BE2C (cell line): ENCODE measurements at regions not wholly inside any gene's neighbourhood (a gene's known extent, or its start where the extent isn't known, plus 50 kb on each side); places are given as distances from the start of the nearest gene placed in this dataset.
"Not testable (repeated sequence)": the region's sequence is repeated elsewhere in the genome, so short reads cannot be mapped to it uniquely, and the experiment has no call there.

Experiments used
- DNase-seq: peaks from one replicate; pipeline ENCODE4 v3.0.0-alpha.2; 2020
- H3K27me3 ChIP-seq: fragments of 250-450 bp; sonication (Bioruptor Pico); 2 replicates; pipeline ENCODE4 v1.5.1; 2020; ENCODE audit warnings: mild to moderate bottlenecking
- H3K36me3 ChIP-seq: fragments of 250-450 bp; sonication (Bioruptor Pico); 2 replicates; pipeline ENCODE4 v1.5.1; 2020; ENCODE audit warnings: mild to moderate bottlenecking
- H3K4me1 ChIP-seq: fragments of 250-450 bp; sonication (Bioruptor Pico); 2 replicates; pipeline ENCODE4 v1.5.1; 2020
- H3K4me3 ChIP-seq: 2 replicates; pipeline ENCODE4 v1.5.1; 2011; ENCODE audit warnings: low read depth, low read length
- H3K9me3 ChIP-seq: fragments of 250-450 bp; sonication (Bioruptor Pico); 2 replicates; pipeline ENCODE4 v1.5.1; 2020
- CTCF ChIP-seq: IDR thresholded peaks from 2 replicates; pipeline ENCODE4 v1.5.1; 2012; ENCODE audit warnings: mild to moderate bottlenecking, low read depth, low read length

- TF ChIP-seq CTCF, result no peak
- Histone ChIP-seq H3K4me1 (no peaks in the 10 kb centered on the region), H3K36me3 (no peaks in the 10 kb centered on the region), H3K9me3 (no peaks in the 10 kb centered on the region), H3K27me3 (no peaks in the 10 kb centered on the region), H3K4me3 (no peak overlapping the region)
- no peak for DNase-seq
Measured at GRCh38 chr4:184281231-184282139, 63.8 kb upstream of the ENPP6 start.

DNA sequence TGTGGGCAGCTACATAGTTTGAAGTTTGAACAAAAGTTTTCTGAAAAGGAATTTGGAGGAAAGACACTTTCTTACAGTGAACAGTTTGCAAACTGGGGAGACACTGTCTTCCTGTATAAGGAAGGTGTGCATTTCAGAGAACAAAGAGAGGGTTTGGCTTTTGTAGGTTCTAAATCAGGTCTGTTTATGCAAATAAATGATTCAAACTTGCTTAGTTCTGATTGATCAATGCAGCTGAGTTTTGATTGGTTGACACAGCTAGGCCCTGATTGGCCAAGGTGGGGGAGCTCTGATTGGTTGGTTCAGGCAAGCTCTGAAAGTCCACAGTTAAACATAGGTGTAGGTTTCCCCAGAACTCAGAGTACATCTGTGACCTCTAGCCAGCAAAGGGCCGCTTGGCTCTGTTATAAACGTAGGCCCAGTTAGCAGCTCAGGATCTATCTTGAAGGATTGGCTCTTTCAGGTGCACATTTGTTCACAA, 63.0 kb upstream of the ENPP6 start:
- no peaks in the 10 kb centered on the region for H3K4me1 ChIP-seq
- no peak for DNase-seq
- no peaks in the 10 kb centered on the region for H3K9me3 ChIP-seq
- TF ChIP-seq CTCF, result no peak
- H3K4me3 ChIP-seq, result no peak overlapping the region
- H3K36me3 ChIP-seq, result no peaks in the 10 kb centered on the region
- H3K27me3 ChIP-seq, result no peaks in the 10 kb centered on the region

DNA sequence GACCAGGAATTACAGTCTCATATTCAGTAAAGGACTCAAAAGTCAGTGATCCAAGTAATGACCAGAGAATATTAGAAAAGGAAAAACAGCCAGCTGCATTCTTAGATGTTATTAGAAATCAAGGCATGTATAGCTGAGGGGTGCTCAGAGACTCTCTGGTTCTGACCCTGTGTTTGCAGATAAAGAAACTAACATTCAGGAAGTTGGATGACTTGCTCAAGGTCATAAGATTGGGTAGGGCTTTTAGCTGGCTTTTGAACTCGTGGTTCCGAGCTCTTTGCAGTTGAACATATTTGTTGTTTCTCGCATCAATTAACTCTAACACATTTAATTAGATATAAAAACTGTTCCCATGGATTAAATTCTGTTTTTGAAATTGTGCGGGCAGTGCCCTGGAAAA, 62.5 kb upstream of the ENPP6 start:
- H3K4me1 ChIP-seq, result no peaks in the 10 kb centered on the region
- DNase-seq, result no peak
- no peaks in the 10 kb centered on the region for H3K36me3 ChIP-seq
- H3K4me3 ChIP-seq, result no peak overlapping the region
- H3K9me3 ChIP-seq, result no peaks in the 10 kb centered on the region
- TF ChIP-seq CTCF, result no peak
- H3K27me3 ChIP-seq, result no peaks in the 10 kb centered on the region

DNA sequence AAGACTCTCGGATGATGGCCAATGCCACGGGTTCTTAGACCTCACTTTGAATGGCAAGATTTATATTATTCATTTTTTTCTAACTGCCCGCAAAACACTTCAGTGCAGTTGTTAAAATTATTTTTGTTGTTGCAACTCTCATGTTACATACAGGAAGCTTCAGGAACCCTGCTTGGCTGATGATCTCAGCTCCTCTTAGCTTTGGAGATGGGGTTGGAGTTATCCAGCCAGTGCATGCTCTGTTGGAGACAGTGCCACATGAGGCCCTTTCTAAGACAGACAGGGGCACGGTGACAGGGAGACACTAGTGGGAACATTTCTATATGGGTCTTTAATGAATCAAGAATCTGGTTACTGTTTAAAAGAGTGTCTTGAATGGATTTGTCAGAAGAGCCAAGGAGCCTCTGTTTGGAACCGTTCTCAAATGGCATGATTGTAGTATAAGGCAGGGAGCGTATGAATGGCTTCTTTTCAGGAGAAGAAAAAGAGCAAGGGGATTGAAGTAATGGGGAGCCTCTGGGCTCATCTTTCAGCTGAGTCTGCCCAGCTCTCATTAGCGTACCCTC, 61.9 kb upstream of the ENPP6 start:
- Histone ChIP-seq H3K36me3 (no peaks in the 10 kb centered on the region), H3K9me3 (no peaks in the 10 kb centered on the region), H3K4me3 (no peak overlapping the region), H3K4me1 (no peaks in the 10 kb centered on the region), H3K27me3 (no peaks in the 10 kb centered on the region)
- DNase-seq, result no peak
- TF ChIP-seq CTCF, result no peak

GRCh38 chr4:184277769-184278168, 60.1 kb upstream of the ENPP6 start:
- DNase-seq, H3K36me3 ChIP-seq, H3K4me1 ChIP-seq, H3K27me3 ChIP-seq, H3K4me3 ChIP-seq, H3K9me3 ChIP-seq: not testable (repeated sequence)

DNA sequence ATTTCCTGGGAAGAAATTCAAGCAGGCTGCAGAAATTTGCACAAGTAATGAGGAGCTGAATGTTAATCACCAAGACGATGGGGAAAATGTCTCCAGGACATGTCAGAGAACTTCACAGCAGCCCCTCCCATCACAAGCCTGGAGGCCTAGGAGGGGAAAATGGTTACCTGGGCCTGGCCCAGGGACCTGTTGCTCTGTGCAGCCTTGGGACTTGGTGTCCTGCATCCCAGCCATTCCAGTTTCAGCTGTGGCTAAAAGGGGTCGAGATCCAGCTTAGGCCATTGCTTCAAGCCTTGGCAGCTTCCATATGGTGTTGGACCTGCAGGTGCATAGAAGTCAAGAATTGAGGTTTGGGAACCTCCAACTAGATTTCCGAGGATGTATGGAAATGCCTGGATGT, 59.3 kb upstream of the ENPP6 start:
- H3K4me1 ChIP-seq, DNase-seq, H3K9me3 ChIP-seq, H3K36me3 ChIP-seq, H3K4me3 ChIP-seq, H3K27me3 ChIP-seq: not testable (repeated sequence)

DNA sequence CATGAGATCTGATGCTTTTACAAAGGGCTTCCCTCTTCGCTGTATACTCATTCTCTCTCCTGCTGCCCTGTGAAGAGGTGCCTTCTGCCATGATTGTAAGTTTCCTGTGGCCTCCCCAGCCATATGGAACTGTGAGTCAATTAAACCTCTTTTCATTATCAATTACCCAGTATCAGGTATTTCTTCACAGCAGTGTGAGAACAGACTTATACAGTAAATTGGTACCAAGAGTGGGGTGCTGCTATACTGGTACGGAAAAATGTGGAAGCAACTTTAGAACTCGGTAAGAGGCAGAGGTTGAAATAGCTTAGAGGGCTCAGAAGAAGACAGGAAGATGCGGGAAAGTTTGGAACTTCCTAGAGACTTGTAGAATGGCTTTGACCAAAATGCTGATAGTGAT, 58.7 kb upstream of the ENPP6 start:
- H3K36me3 ChIP-seq, H3K4me1 ChIP-seq, H3K4me3 ChIP-seq, H3K27me3 ChIP-seq, DNase-seq, H3K9me3 ChIP-seq: not testable (repeated sequence)
